ENCODE measurements at regions not wholly inside any gene's neighbourhood (a gene's known extent, or its start where the extent isn't known, plus 50 kb on each side); places are given as distances from the start of the nearest gene placed in this dataset.

DNA sequence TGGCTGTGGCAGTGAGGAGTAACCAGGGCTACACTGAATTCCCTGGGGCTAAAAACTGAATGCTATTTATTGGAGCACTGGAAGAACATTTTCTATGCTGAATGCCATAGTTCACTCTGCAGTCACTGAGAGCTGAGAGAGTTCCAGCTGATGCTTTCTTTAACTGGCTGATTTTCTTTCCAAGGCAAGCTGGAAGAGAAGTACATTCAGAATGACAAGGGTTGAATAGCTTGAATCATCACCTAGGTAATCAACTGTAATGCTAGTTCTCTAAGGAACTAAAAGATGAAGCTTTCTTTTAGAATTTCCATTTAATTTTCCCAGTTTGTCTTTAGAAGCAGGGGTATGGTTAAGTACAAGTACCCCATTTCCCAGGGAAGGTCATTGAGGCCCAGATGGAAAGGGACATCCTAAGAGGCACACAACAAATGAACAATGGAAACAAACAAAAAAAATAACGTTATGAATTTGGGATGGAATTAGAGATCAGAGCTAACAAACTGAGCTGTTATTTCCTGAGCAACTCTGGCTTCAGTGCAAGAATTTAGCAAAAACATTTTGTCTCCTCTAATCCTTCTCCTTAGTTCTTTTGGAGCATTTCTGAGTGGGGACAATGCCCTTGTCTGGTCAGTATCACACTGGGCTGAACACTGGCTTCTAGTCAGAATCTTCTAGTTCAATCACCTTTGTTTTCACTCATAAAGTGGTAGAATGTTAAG, 132.8 kb upstream of the REG3A start:
- TF ChIP-seq POLR2AphosphoS5 (IDR thresholded peaks at IDR 0.05) (no peak), POLR2A (IDR thresholded peaks at IDR 0.05) (no peak)
